ENCODE measurements at regions not wholly inside any gene's neighbourhood (a gene's known extent, or its start where the extent isn't known, plus 50 kb on each side); places are given as distances from the start of the nearest gene placed in this dataset.

- DNase-seq (ENCODE audit: low read depth, low spot score): no peak
These were observed 391.1 kb downstream of the TMEM161B start for GRCh38 chr5:87877495-87877894.

GRCh38 chr5:87877023-87877422 lies 391.6 kb downstream of the TMEM161B start:
- DNase-seq (ENCODE audit: low read depth, low spot score): no peak

- no peak for DNase-seq (ENCODE audit: low read depth, low spot score)
These were observed 392.0 kb downstream of the TMEM161B start for GRCh38 chr5:87876616-87877015.

GRCh38 chr5:87872986-87873385 lies 395.7 kb downstream of the TMEM161B start:
- DNase-seq (ENCODE audit: low read depth, low spot score): no peak

- no peak for DNase-seq (ENCODE audit: low read depth, low spot score)
These were observed 399.9 kb downstream of the TMEM161B start for GRCh38 chr5:87868792-87869191.

GRCh38 chr5:87867281-87867680 lies 401.4 kb downstream of the TMEM161B start:
- DNase-seq (ENCODE audit: low read depth, low spot score): no peak

GRCh38 chr5:87853541-87853940 lies 415.1 kb downstream of the TMEM161B start:
- DNase-seq (ENCODE audit: low read depth, low spot score): no peak

- DNase-seq (ENCODE audit: low read depth, low spot score): no peak
These were observed 417.0 kb downstream of the TMEM161B start for GRCh38 chr5:87851603-87852002.

GRCh38 chr5:87850843-87851242 lies 417.8 kb downstream of the TMEM161B start:
- no peak for DNase-seq (ENCODE audit: low read depth, low spot score)

GRCh38 chr5:87845734-87846133 lies 422.9 kb downstream of the TMEM161B start:
- DNase-seq (ENCODE audit: low read depth, low spot score): no peak

GRCh38 chr5:87844866-87845265 lies 423.8 kb downstream of the TMEM161B start:
- DNase-seq (ENCODE audit: low read depth, low spot score): no peak

GRCh38 chr5:87844449-87844848 lies 424.2 kb downstream of the TMEM161B start:
- no peak for DNase-seq (ENCODE audit: low read depth, low spot score)

GRCh38 chr5:87836696-87837095 lies 424.0 kb upstream of the CCNH start:
- no peak for DNase-seq (ENCODE audit: low read depth, low spot score)

GRCh38 chr5:87831499-87831898 lies 418.8 kb upstream of the CCNH start:
- DNase-seq (ENCODE audit: low read depth, low spot score): no peak

GRCh38 chr5:87829217-87829551 lies 416.5 kb upstream of the CCNH start:
- DNase-seq (ENCODE audit: low read depth, low spot score): no peak

- no peak for DNase-seq (ENCODE audit: low read depth, low spot score)
These were observed 416.0 kb upstream of the CCNH start for GRCh38 chr5:87828545-87829216.

- DNase-seq (ENCODE audit: low read depth, low spot score): no peak
These were observed 414.8 kb upstream of the CCNH start for GRCh38 chr5:87827539-87827938.

GRCh38 chr5:87826507-87826906 lies 413.8 kb upstream of the CCNH start:
- no peak for DNase-seq (ENCODE audit: low read depth, low spot score)

GRCh38 chr5:87825583-87825982 lies 412.9 kb upstream of the CCNH start:
- DNase-seq (ENCODE audit: low read depth, low spot score): no peak

GRCh38 chr5:87807783-87808182 lies 395.1 kb upstream of the CCNH start:
- DNase-seq (ENCODE audit: low read depth, low spot score): no peak

GRCh38 chr5:87803352-87803751 lies 390.6 kb upstream of the CCNH start:
- no peak for DNase-seq (ENCODE audit: low read depth, low spot score)

- DNase-seq (ENCODE audit: low read depth, low spot score): no peak
These were observed 379.1 kb upstream of the CCNH start for GRCh38 chr5:87791869-87792268.

GRCh38 chr5:87788416-87788815 lies 375.7 kb upstream of the CCNH start:
- no peak for DNase-seq (ENCODE audit: low read depth, low spot score)

- DNase-seq (ENCODE audit: low read depth, low spot score): no peak
These were observed 375.0 kb upstream of the CCNH start for GRCh38 chr5:87787625-87788256.

Measured in pulmonary artery endothelial cell (primary cell).